ENCODE measurements at regions not wholly inside any gene's neighbourhood (a gene's known extent, or its start where the extent isn't known, plus 50 kb on each side); places are given as distances from the start of the nearest gene placed in this dataset.
A peak's percentile ranks its signal among the peaks of the same experiment; 100 is the strongest.

GRCh38 chr5:2036885-2037284, 154.2 kb upstream of the IRX4 start:
- no peak for DNase-seq (ENCODE audit: low read depth)

- DNase-seq (ENCODE audit: low read depth), result no peak
Measured at GRCh38 chr5:2032432-2032831, 149.7 kb upstream of the IRX4 start.

- no peak for DNase-seq (ENCODE audit: low read depth)
Measured at GRCh38 chr5:2031581-2031980, 148.9 kb upstream of the IRX4 start.

GRCh38 chr5:2030131-2030530, 147.4 kb upstream of the IRX4 start:
- peak; percentile 26 for DNase-seq (ENCODE audit: low read depth)

GRCh38 chr5:2029206-2029605, 146.5 kb upstream of the IRX4 start:
- DNase-seq (ENCODE audit: low read depth), result peak; percentile 74

- no peak for DNase-seq (ENCODE audit: low read depth)
Measured at GRCh38 chr5:2027790-2028189, 145.1 kb upstream of the IRX4 start.

GRCh38 chr5:2024986-2025721, 142.4 kb upstream of the IRX4 start:
- no peak for DNase-seq (ENCODE audit: low read depth)

GRCh38 chr5:2023196-2023595, 140.5 kb upstream of the IRX4 start:
- no peak for DNase-seq (ENCODE audit: low read depth)

GRCh38 chr5:2022436-2022835, 139.7 kb upstream of the IRX4 start:
- no peak for DNase-seq (ENCODE audit: low read depth)

- DNase-seq (ENCODE audit: low read depth), result no peak
Measured at GRCh38 chr5:2021484-2022176, 138.9 kb upstream of the IRX4 start.

- no peak for DNase-seq (ENCODE audit: low read depth)
Measured at GRCh38 chr5:2020730-2021129, 138.0 kb upstream of the IRX4 start.

- no peak for DNase-seq (ENCODE audit: low read depth)
Measured at GRCh38 chr5:2019716-2020115, 137.0 kb upstream of the IRX4 start.

- DNase-seq (ENCODE audit: low read depth), result no peak
Measured at GRCh38 chr5:2018390-2018724, 135.6 kb upstream of the IRX4 start.

- no peak for DNase-seq (ENCODE audit: low read depth)
Measured at GRCh38 chr5:2017540-2018389, 135.0 kb upstream of the IRX4 start.

- DNase-seq (ENCODE audit: low read depth), result no peak
Measured at GRCh38 chr5:2015961-2016360, 133.2 kb upstream of the IRX4 start.

- DNase-seq (ENCODE audit: low read depth), result no peak
Measured at GRCh38 chr5:2015124-2015848, 132.6 kb upstream of the IRX4 start.

GRCh38 chr5:2014058-2014610, 131.4 kb upstream of the IRX4 start:
- DNase-seq (ENCODE audit: low read depth), result no peak

- no peak for DNase-seq (ENCODE audit: low read depth)
Measured at GRCh38 chr5:2013301-2014057, 130.8 kb upstream of the IRX4 start.

GRCh38 chr5:2012885-2013284, 130.2 kb upstream of the IRX4 start:
- DNase-seq (ENCODE audit: low read depth), result no peak

GRCh38 chr5:2011481-2012411, 129.0 kb upstream of the IRX4 start:
- DNase-seq (ENCODE audit: low read depth), result no peak

Data from fibroblast of gingiva (primary cell).